Nephron progenitor cell (in vitro differentiated cells): ENCODE measurements at regions not wholly inside any gene's neighbourhood (a gene's known extent, or its start where the extent isn't known, plus 50 kb on each side); places are given as distances from the start of the nearest gene placed in this dataset.

Experiments used
- DNase-seq: peaks from one replicate; pipeline ENCODE4 v3.0.0; 2021
- H3K27ac Mint-ChIP-seq: 2 replicates; pipeline ENCODE4 v1.8.0; 2021; ENCODE audit warnings: mild to moderate bottlenecking, moderate library complexity, mixed read lengths
- H3K27me3 Mint-ChIP-seq: 2 replicates; pipeline ENCODE4 v1.8.0; 2021; ENCODE audit warnings: mild to moderate bottlenecking, low read depth, mixed read lengths; ENCODE audit not compliant: poor library complexity
- H3K36me3 Mint-ChIP-seq: 2 replicates; pipeline ENCODE4 v1.8.0; 2021; ENCODE audit warnings: low read depth, mixed read lengths
- H3K4me1 Mint-ChIP-seq: 2 replicates; pipeline ENCODE4 v1.8.0; 2021; ENCODE audit warnings: mixed read lengths
- H3K4me3 Mint-ChIP-seq: 2 replicates; pipeline ENCODE4 v1.8.0; 2021; ENCODE audit warnings: mild to moderate bottlenecking, moderate library complexity, mixed read lengths
- H3K9me3 Mint-ChIP-seq: 2 replicates; pipeline ENCODE4 v1.8.0; 2021; ENCODE audit warnings: mild to moderate bottlenecking, moderate library complexity, mixed read lengths
- TF ChIP-seq, protein P1 (sequence below): fragments of 200-600 bp; sonication (generic); IDR thresholded peaks from 2 replicates; pipeline ENCODE4 v1.5.0; 2021; ENCODE audit warnings: antibody characterized with exemption

DNA sequence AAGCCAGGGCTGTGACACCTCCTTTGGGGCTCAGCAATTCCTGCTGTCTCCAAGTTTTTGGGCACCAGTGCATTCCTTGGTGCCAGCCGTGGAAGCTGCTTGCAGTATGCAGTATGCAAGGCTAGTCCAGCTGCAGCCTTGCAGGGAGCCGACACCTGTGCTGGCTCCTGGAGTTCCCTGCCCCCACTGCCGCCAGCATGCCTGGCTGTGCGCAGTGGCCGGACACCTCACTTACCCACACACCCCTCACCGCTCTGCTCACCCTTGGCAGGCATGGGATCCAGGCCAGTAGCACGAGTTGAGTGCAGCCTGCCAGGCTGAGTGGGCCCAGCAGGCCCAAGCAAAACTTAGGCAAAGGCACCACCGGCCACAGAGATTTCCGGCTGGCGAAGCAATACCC is 77.4 kb downstream of the SAMD9 start:
- Mint-ChIP-seq H3K27ac (no peak overlapping the region), H3K9me3 (no peaks in the 10 kb centered on the region), H3K27me3 (peaks cover 8% of the 10 kb centered on the region), H3K4me3 (no peak overlapping the region), H3K4me1 (peaks cover 27% of the 10 kb centered on the region), H3K36me3 (no peaks in the 10 kb centered on the region)
- no peak for DNase-seq
- TF ChIP-seq, protein P1, sequence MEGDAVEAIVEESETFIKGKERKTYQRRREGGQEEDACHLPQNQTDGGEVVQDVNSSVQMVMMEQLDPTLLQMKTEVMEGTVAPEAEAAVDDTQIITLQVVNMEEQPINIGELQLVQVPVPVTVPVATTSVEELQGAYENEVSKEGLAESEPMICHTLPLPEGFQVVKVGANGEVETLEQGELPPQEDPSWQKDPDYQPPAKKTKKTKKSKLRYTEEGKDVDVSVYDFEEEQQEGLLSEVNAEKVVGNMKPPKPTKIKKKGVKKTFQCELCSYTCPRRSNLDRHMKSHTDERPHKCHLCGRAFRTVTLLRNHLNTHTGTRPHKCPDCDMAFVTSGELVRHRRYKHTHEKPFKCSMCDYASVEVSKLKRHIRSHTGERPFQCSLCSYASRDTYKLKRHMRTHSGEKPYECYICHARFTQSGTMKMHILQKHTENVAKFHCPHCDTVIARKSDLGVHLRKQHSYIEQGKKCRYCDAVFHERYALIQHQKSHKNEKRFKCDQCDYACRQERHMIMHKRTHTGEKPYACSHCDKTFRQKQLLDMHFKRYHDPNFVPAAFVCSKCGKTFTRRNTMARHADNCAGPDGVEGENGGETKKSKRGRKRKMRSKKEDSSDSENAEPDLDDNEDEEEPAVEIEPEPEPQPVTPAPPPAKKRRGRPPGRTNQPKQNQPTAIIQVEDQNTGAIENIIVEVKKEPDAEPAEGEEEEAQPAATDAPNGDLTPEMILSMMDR, result no peak

DNA sequence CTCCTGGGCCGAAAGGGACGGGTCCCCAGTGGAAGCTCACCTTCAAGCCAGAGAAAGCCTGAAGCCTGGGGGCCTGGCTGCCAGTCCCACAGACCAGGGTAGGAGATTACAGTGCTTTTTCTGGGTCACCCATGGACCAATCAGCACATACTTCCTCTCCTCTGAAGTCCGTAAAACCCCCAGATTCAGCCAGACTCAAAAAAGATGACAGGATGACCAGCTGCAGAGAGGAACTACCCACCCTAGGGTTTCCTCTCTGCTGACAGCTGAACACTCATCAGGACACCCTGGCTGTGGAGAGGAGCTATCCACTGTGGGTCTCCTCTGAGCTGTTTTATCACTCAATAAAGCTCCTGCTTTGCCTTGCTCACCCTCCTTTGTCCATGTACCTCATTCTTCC is 78.0 kb downstream of the SAMD9 start:
- no peak overlapping the region for H3K27ac Mint-ChIP-seq
- H3K9me3 Mint-ChIP-seq, result no peaks in the 10 kb centered on the region
- H3K4me1 Mint-ChIP-seq, result peaks cover 26% of the 10 kb centered on the region
- TF ChIP-seq, protein P1, result no peak
- DNase-seq, result no peak
- no peak overlapping the region for H3K4me3 Mint-ChIP-seq
- peaks cover 8% of the 10 kb centered on the region for H3K27me3 Mint-ChIP-seq
- no peaks in the 10 kb centered on the region for H3K36me3 Mint-ChIP-seq

DNA sequence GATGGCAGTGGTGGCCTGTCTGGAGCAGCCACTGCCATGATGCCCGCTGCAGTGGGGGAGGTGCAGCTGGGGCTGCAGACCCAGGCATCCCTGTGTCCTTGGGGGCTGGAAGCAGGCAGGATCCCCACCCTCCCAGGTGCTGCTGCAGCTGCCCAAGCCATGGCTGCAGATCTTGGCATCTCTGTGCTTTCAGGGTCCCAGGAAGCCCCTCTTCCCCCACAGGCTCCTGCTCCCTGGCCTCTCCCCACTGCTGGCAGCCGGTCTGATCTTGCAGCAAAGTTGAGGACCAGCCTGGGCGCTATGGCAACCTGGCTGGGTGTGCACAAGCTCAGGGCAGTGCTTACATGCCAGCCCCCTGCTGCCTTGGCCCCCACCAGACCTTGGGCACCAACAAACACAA is 78.5 kb downstream of the SAMD9 start:
- no peak overlapping the region for H3K27ac Mint-ChIP-seq
- H3K4me3 Mint-ChIP-seq, result no peak overlapping the region
- H3K4me1 Mint-ChIP-seq, result peaks cover 21% of the 10 kb centered on the region
- no peak for DNase-seq
- no peaks in the 10 kb centered on the region for H3K36me3 Mint-ChIP-seq
- TF ChIP-seq, protein P1, result no peak
- H3K27me3 Mint-ChIP-seq, result peaks cover 6% of the 10 kb centered on the region
- peaks cover 4% of the 10 kb centered on the region for H3K9me3 Mint-ChIP-seq

DNA sequence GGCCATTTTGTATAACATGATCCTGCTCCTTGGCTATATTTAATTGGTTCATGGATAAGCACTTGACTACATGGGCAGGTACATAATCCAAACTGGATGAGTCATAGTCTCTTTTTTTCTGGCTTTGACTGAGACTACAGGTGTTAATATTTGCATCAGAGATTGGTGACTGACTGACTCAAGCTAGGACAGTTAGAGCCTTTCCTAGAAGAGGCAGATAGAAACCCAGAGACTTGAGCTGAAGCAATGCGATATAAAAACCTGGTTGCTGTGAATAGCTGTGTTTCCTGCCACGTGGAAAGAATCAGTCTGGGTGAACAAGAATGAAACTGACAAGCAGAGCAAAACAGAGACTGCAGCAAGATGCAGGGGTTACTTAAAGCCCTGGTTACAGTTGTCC is 81.0 kb downstream of the SAMD9 start:
- TF ChIP-seq, protein P1, result no peak
- H3K4me1 Mint-ChIP-seq, result peaks cover 9% of the 10 kb centered on the region
- H3K4me3 Mint-ChIP-seq, result no peak overlapping the region
- peaks cover 10% of the 10 kb centered on the region for H3K27me3 Mint-ChIP-seq
- peaks cover 24% of the 10 kb centered on the region for H3K9me3 Mint-ChIP-seq
- H3K36me3 Mint-ChIP-seq, result no peaks in the 10 kb centered on the region
- DNase-seq, result no peak
- no peak overlapping the region for H3K27ac Mint-ChIP-seq

DNA sequence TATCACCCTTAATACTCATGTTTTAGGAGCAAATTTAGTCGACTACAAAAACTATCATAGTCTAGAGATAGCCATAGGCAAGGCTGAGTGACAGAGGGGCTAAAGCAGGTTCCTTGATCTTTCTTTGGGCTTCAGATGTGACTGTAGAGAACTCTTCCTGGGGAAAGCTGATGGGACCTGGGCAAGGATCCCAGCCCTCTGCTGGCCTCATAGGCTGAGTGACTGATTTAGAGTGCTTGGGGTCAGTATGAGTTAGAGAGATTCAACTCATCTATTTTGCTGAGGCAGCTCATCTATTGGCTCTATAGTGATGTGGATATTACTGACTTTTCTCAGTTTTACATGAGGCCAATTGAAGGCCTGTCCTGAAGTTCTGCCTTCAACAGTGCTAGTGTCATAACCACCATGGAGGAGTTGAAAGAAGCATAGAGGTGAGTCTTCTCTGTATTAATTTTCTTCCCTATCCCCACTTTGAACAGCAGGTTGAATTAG is 81.6 kb downstream of the SAMD9 start:
- H3K4me1 Mint-ChIP-seq, result peaks cover 9% of the 10 kb centered on the region
- DNase-seq, result no peak
- H3K27ac Mint-ChIP-seq, result no peak overlapping the region
- H3K27me3 Mint-ChIP-seq, result peaks cover 10% of the 10 kb centered on the region
- TF ChIP-seq, protein P1, result no peak
- no peak overlapping the region for H3K4me3 Mint-ChIP-seq
- H3K36me3 Mint-ChIP-seq, result no peaks in the 10 kb centered on the region
- H3K9me3 Mint-ChIP-seq, result peaks cover 28% of the 10 kb centered on the region

DNA sequence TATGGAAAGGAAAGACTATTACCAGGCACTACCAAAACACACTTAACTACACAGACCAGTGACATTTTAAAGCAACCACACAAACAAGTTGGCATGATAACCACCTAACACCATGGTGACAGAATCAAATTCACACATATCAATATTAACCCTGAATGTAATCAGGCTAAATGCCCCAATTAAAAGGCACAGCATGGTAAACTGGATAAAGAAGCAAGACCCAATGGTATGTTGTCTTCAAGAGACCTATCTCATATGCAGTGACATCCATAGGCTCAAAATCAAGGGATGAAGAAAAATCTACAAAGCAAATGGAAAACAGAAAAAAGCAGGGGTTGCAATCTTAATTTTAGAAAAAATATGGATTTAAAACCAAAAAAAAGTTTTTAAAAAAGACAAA is 86.0 kb downstream of the SAMD9 start:
- peaks cover 40% of the 10 kb centered on the region for H3K9me3 Mint-ChIP-seq
- no peaks in the 10 kb centered on the region for H3K4me1 Mint-ChIP-seq
- TF ChIP-seq, protein P1, result no peak

More for the DNA sequence above, 86.0 kb downstream of the SAMD9 start:
- DNase-seq, result no peak
- H3K4me3 Mint-ChIP-seq, result no peak overlapping the region
- H3K27ac Mint-ChIP-seq, result no peak overlapping the region
- H3K27me3 Mint-ChIP-seq, result peaks cover 7% of the 10 kb centered on the region
- peaks cover 6% of the 10 kb centered on the region for H3K36me3 Mint-ChIP-seq
